HG03558 (cell line): ENCODE measurements at regions not wholly inside any gene's neighbourhood (a gene's known extent, or its start where the extent isn't known, plus 50 kb on each side); places are given as distances from the start of the nearest gene placed in this dataset.

ENCODE experiments used
- ATAC-seq: cut with Tn5 transposase; IDR thresholded peaks from one replicate; pipeline ENCODE4 v1.9.1; 2021; ENCODE audit warnings: moderate number of reproducible peaks; ENCODE audit not compliant: unreplicated experiment; ENCODE audit errors: extremely low read depth

DNA sequence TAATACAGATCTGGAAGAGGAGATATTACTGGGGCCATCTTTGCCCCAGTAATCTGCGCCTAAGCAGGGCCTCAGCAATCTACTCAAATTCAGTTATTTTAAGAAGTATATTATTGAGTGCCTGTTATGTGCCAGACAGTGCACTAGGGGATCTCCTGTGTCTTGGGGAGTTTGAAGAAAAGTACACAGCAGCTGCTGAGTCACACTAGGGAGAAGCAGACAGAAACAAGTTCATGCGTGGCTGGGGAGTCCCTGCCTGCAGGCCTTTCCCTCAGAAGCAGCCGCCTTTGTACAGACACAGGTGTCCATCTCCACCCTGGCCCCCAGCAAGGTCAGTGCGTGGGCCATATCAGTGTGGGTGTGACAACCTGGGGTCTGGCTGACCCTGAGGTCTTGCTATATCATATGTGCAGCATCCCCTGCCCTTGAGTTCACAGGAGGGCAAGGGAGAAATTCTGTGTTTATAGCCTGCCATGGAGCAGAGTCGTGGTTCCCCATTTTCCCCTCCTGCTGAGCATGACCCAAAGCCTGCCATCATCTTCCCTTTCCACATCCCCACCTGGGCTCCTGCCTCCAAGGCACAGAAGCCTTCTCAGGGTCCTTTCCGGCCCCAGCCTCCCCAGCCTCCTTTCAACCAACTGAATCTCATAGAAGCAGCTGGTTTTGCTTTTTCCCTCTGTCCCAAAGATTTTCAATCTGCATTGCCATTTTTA, 229.9 kb upstream of the SDK2 start:
- ATAC-seq: no peak

DNA sequence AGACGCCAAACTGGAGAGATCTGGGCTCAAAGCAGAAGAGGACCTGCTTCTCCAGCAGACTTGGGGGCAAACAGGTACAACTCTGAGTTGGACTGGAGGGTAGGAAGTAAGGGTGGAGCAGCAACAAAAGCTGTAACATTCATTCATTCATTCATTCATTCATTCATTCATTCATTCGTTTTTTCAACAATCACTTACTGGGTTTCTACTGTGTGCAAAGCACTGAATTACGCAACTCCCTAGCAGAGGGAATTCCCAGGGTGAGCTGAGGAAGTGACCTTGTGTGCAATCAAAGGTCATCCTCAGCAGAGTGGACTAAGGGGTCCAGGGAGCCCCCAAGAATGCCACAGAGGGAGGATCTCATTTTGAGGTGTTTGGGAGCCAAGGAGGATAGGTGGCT, 231.1 kb upstream of the SDK2 start:
- ATAC-seq: no peak

GRCh38 chr17:73877962-73878361, 233.7 kb upstream of the SDK2 start:
- no peak for ATAC-seq

GRCh38 chr17:73878923-73879322, 234.7 kb upstream of the SDK2 start:
- no peak for ATAC-seq

GRCh38 chr17:73879987-73880386, 235.7 kb upstream of the SDK2 start:
- ATAC-seq: no peak

- no peak for ATAC-seq
Observed at GRCh38 chr17:73882590-73882989, 238.3 kb upstream of the SDK2 start.

GRCh38 chr17:73883175-73883574, 238.9 kb upstream of the SDK2 start:
- no peak for ATAC-seq

GRCh38 chr17:73887739-73888138, 243.5 kb upstream of the SDK2 start:
- no peak for ATAC-seq

- no peak for ATAC-seq
Observed at GRCh38 chr17:73888862-73889261, 244.6 kb upstream of the SDK2 start.

- no peak for ATAC-seq
Observed at GRCh38 chr17:73889439-73889838, 245.2 kb upstream of the SDK2 start.

DNA sequence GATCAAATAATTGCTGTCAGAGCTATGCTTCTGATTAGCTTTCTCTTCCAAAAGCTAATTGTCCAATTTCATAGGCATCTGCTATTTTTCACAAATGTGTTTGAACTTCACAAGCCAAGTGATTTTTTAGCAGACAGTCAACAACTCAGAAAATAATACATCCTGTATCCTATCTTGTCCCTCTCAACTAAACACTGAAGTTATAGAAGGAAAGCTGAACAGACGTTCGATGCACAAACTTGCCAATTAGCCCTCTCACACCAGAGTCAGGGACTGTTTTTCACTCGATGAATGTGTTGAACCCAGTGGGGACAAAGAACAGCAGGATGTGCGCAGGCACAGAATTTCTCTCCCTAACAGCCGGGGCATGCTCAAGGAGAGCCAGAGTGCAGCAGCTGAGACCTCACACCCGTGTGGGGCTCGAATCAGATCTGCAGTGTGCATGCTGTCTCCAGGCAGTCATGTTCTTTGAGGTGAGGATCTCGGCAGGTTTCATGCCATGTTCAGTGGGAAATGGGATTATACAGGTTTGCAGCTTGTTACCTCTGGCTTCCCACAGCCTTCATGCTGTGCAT, 246.7 kb upstream of the SDK2 start:
- no peak for ATAC-seq

GRCh38 chr17:73895157-73895556, 250.9 kb upstream of the SDK2 start:
- no peak for ATAC-seq

- ATAC-seq: no peak
Observed at GRCh38 chr17:73896966-73897365, 252.7 kb upstream of the SDK2 start.

- ATAC-seq: no peak
Observed at GRCh38 chr17:73899839-73900238, 255.6 kb upstream of the SDK2 start.

GRCh38 chr17:73900516-73900915, 256.3 kb upstream of the SDK2 start:
- no peak for ATAC-seq

DNA sequence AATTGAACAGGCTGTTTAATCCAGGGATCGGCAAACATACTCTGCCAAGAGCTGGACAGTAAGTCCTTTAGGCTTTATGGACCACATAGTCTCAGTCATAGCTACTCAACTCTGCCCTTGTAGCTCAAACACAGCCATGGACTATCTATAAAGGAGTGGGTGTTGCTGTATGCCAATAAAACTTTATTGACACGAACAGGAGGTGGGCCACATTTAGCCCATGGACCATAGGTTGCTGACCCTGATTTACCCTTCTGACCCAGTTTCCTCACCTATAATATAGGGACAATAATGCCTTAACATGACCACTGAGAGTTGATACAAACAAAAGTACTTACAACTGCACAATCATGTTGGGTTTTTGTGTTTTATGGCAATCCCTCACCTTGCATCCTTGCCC, 257.0 kb upstream of the SDK2 start:
- ATAC-seq: no peak

DNA sequence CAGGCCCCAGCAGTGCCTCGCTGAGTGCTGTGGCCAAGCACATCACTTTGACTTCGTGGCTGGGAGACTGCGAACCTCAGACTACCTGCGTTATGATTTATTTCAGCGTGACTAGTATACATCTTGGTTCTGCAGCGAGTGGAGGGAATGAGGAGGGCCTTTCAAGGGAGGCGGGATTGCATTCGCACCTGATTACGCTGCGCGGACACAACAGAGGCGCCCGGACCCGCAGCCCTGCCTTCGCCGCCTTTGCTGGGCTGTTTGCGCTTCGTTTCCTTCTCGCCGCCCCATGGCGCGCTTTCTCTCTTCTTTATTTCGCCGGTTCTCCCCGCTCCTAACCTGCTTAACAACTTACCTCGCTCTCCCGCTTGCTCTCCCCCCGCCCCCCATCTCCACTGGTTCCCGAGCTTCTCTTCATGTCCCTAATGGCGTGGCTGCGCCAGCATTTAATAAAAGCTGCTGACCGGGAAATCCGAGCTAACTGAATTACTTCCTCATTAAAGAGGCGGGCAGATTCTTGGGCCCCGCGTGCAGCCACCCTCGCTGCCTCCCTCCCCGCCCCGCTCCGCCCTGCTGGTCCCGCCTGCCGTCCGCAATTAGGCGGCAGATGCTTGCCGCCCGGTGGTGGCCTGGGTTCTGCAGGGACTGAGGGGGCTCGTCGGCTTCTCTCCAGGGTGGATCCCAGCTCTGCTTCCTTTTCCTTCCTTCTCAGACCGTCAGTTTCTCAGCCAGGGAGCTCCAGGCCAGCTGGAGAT, 257.6 kb upstream of the SDK2 start:
- ATAC-seq: no peak

GRCh38 chr17:73902416-73903181, 258.4 kb upstream of the SDK2 start:
- no peak for ATAC-seq

DNA sequence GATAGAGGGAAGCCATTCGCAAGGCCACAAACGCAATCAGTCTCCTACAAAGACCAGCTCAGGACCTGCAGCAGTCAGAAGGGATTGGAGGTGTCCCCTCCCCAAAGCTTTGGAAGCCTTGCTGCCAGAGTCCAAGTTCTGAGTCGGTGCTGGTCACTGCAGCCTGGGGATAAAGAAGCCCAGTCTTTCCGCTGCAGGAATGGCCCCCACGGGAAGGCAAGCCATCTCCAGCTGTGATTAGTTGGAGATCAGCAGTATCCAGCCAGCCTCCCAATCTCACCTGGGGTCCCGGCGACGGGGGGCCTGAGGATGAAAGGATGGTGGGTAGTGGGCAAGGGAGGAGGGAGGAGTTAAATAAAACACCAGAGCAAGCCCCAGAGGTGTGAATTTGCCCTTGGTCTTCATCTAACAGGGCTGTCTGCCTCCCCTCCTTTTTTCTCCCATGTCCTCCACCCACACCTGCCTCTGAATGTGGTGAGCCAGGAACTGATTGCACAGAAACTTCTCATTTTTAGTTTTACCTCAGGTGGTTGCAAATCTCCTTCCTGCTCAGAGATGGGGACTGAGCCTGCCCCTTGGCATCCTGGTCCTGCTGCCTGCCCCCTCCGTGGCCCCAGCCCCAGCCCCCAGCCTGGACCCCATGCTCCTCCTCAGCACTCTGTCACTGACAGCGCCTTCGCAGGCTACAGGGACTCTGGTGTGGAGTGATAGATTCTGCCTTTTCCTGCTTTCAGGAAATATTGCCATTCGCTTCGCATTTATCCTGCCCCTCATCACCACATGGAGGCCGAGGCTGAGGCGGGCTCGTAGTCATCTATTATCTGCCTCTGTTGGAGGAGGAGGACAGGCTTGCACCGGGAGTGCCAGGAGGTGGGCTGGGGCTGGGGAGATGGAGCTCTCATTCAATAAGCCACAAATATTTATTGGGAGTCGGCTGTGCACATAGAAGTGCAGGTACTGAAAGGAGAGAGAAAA, 262.9 kb upstream of the SDK2 start:
- no peak for ATAC-seq

- ATAC-seq: no peak
Observed at GRCh38 chr17:73909186-73909585, 264.9 kb upstream of the SDK2 start.
